HepG2 (cell line): ENCODE measurements at regions not wholly inside any gene's neighbourhood (a gene's known extent, or its start where the extent isn't known, plus 50 kb on each side); places are given as distances from the start of the nearest gene placed in this dataset.

Source experiments
- E2F1 ChIP-seq: sonication (generic); formaldehyde crosslinking; IDR thresholded peaks from 2 replicates; pipeline ENCODE4 v1.5.0; 2020; ENCODE audit warnings: missing genetic modification reagents
- MTA1 ChIP-seq: sonication (generic); formaldehyde crosslinking; IDR thresholded peaks from 2 replicates; pipeline ENCODE4 v1.4.0; 2020; ENCODE audit warnings: missing genetic modification reagents, mild to moderate bottlenecking, borderline replicate concordance
- MXD1 ChIP-seq: sonication (generic); formaldehyde crosslinking; IDR thresholded peaks from 2 replicates; pipeline ENCODE4 v1.4.0; 2020; ENCODE audit warnings: mild to moderate bottlenecking, missing genetic modification reagents
- RCOR2 ChIP-seq: IDR thresholded peaks from 2 replicates; pipeline ENCODE4 v1.6.1; 2016; ENCODE audit warnings: missing biosample characterization, missing genetic modification reagents
- RFX5 ChIP-seq: IDR thresholded peaks from 2 replicates; pipeline ENCODE4 v1.6.1; 2011; ENCODE audit warnings: low read depth, low read length, improper control_type of control experiment
- SMARCC2 ChIP-seq: fragments of 450-650 bp; IDR thresholded peaks from 2 replicates; pipeline ENCODE4 v1.6.1; 2017; ENCODE audit warnings: antibody characterized with exemption, mild to moderate bottlenecking
- WIZ ChIP-seq: sonication (generic); formaldehyde crosslinking; IDR thresholded peaks from 2 replicates; pipeline ENCODE4 v1.5.1; 2020; ENCODE audit warnings: mild to moderate bottlenecking, missing genetic modification reagents
- ZNF142 ChIP-seq: sonication (generic); formaldehyde crosslinking; IDR thresholded peaks from 2 replicates; pipeline ENCODE4 v1.4.0; 2020; ENCODE audit warnings: missing genetic modification reagents
- ZNF644 ChIP-seq: IDR thresholded peaks from 2 replicates; pipeline ENCODE4 v1.6.1; 2016; ENCODE audit warnings: low read depth
- TF ChIP-seq, protein P1 (sequence below): conservative IDR thresholded peaks from 2 replicates; pipeline ENCODE4 v1.6.1; 2018; ENCODE audit warnings: missing genetic modification reagents
- TF ChIP-seq, protein P2 (sequence below): sonication (generic); formaldehyde crosslinking; IDR thresholded peaks from 2 replicates; pipeline ENCODE4 v1.5.0; 2020; ENCODE audit warnings: mild to moderate bottlenecking, missing genetic modification reagents, moderate library complexity
- TF ChIP-seq, protein P3 (sequence below): sonication (generic); formaldehyde crosslinking; IDR thresholded peaks from 2 replicates; pipeline ENCODE4 v1.8.1; 2023; ENCODE audit warnings: missing genetic modification reagents, inconsistent platforms, borderline replicate concordance

- TF ChIP-seq ZNF142 (CRISPR knock-in tag) (no peak), E2F1 (CRISPR knock-in tag) (no peak), ZNF644 (no peak), RFX5 (no peak), SMARCC2 (no peak), MTA1 (CRISPR knock-in tag) (no peak), WIZ (no peak), RCOR2 (no peak), MXD1 (no peak)
- TF ChIP-seq, protein P1, sequence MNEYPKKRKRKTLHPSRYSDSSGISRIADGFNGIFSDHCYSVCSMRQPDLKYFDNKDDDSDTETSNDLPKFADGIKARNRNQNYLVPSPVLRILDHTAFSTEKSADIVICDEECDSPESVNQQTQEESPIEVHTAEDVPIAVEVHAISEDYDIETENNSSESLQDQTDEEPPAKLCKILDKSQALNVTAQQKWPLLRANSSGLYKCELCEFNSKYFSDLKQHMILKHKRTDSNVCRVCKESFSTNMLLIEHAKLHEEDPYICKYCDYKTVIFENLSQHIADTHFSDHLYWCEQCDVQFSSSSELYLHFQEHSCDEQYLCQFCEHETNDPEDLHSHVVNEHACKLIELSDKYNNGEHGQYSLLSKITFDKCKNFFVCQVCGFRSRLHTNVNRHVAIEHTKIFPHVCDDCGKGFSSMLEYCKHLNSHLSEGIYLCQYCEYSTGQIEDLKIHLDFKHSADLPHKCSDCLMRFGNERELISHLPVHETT (CRISPR knock-in tag): no peak
- TF ChIP-seq, protein P2, sequence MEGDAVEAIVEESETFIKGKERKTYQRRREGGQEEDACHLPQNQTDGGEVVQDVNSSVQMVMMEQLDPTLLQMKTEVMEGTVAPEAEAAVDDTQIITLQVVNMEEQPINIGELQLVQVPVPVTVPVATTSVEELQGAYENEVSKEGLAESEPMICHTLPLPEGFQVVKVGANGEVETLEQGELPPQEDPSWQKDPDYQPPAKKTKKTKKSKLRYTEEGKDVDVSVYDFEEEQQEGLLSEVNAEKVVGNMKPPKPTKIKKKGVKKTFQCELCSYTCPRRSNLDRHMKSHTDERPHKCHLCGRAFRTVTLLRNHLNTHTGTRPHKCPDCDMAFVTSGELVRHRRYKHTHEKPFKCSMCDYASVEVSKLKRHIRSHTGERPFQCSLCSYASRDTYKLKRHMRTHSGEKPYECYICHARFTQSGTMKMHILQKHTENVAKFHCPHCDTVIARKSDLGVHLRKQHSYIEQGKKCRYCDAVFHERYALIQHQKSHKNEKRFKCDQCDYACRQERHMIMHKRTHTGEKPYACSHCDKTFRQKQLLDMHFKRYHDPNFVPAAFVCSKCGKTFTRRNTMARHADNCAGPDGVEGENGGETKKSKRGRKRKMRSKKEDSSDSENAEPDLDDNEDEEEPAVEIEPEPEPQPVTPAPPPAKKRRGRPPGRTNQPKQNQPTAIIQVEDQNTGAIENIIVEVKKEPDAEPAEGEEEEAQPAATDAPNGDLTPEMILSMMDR: no peak
- TF ChIP-seq, protein P3, sequence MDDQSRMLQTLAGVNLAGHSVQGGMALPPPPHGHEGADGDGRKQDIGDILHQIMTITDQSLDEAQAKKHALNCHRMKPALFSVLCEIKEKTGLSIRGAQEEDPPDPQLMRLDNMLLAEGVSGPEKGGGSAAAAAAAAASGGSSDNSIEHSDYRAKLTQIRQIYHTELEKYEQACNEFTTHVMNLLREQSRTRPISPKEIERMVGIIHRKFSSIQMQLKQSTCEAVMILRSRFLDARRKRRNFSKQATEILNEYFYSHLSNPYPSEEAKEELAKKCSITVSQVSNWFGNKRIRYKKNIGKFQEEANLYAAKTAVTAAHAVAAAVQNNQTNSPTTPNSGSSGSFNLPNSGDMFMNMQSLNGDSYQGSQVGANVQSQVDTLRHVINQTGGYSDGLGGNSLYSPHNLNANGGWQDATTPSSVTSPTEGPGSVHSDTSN (CRISPR knock-in tag): no peak
Measured at GRCh38 chr3:8369638-8370037, 132.0 kb upstream of the LMCD1 start.
